ENCODE measurements at regions not wholly inside any gene's neighbourhood (a gene's known extent, or its start where the extent isn't known, plus 50 kb on each side); places are given as distances from the start of the nearest gene placed in this dataset.

GRCh38 chr4:111115881-111116280, 493.0 kb upstream of the PITX2 start:
- Histone ChIP-seq H3K79me2 (ENCODE audit: control insufficient read depth, insufficient read depth, low read length) (no peaks in the 10 kb centered on the region), H3K4me2 (replicated peaks; ENCODE audit: low read depth, low read length, poor library complexity, severe bottlenecking) (no peak overlapping the region), H3K27ac (ENCODE audit: low read length in 2 of 2) (no peak overlapping the region), H3K36me3 (replicated peaks in 1 of 2; ENCODE audit: control extremely low read depth in 1 of 2, control insufficient read depth in 1 of 2, extremely low read depth in 1 of 2, insufficient read depth in 2 of 2, low read length in 1 of 2) (no peaks in the 10 kb centered on the region), H3K27me3 (replicated peaks in 1 of 4; ENCODE audit: control extremely low read depth in 1 of 4, control insufficient read depth in 3 of 4, insufficient read depth in 4 of 4, low read length in 3 of 4) (no peaks in the 10 kb centered on the region), H3K4me1 (ENCODE audit: control insufficient read depth in 2 of 2, insufficient read depth in 2 of 2, low read length in 2 of 2) (no peaks in the 10 kb centered on the region), H4K20me1 (ENCODE audit: control insufficient read depth, insufficient read depth, low read length, poor library complexity, severe bottlenecking) (no peaks in the 10 kb centered on the region), H2AFZ (ENCODE audit: insufficient read depth, low read depth, low read length, poor library complexity, severe bottlenecking) (no peak overlapping the region), H3K9me3 (ENCODE audit: control extremely low read depth in 1 of 3, control insufficient read depth in 2 of 3, insufficient read depth in 1 of 3, low read length in 2 of 3) (no peaks in the 10 kb centered on the region), H3K9ac (ENCODE audit: low read length) (no peak overlapping the region), H3K4me3 (ENCODE audit: control extremely low read depth in 1 of 5, extremely low read depth in 1 of 5, insufficient read depth in 1 of 5, low read depth in 2 of 5, low read length in 4 of 5) (no peak overlapping the region)
- no peak for ATAC-seq (ENCODE audit: low read depth)
- CTCF ChIA-PET: no interaction called here
- peaks cover 4% of the 10 kb centered on the region for H3K9me3 Mint-ChIP-seq (ENCODE audit: insufficient read depth)
- H3K4me1 Mint-ChIP-seq: no peaks in the 10 kb centered on the region
- POLR2A ChIA-PET: no interaction called here
- no peak overlapping the region for H3K27ac Mint-ChIP-seq
- WGBS (ENCODE audit: insufficient coverage): 57% methylated on average over 1 of the region's 4 CpGs
- intact Hi-C loops (cut with micrococcal nuclease): no loop called here
- no peak for DNase-seq
- H3K4me3 Mint-ChIP-seq: no peak overlapping the region
- TF ChIP-seq EZH2 (IDR thresholded peaks at IDR 0.05; ENCODE audit: borderline replicate concordance, insufficient read depth, low read depth, low read length, poor library complexity, severe bottlenecking): no peak
- no peak for TF ChIP-seq CTCF (IDR thresholded peaks at IDR 0.05)
- H3K27me3 Mint-ChIP-seq: no peaks in the 10 kb centered on the region

- H3K27ac Mint-ChIP-seq: no peak overlapping the region
- H3K4me1 Mint-ChIP-seq: no peaks in the 10 kb centered on the region
- ATAC-seq (ENCODE audit: low read depth): no peak
- H2AFZ ChIP-seq (ENCODE audit: insufficient read depth, low read depth, low read length, poor library complexity, severe bottlenecking): no peak overlapping the region
- no peak overlapping the region for H3K9ac ChIP-seq (ENCODE audit: low read length)
- no peak overlapping the region for H3K27ac ChIP-seq (ENCODE audit: low read length in 2 of 2)
- H3K4me3 Mint-ChIP-seq: no peak overlapping the region
- H3K27me3 ChIP-seq (replicated peaks in 1 of 4; ENCODE audit: control extremely low read depth in 1 of 4, control insufficient read depth in 3 of 4, insufficient read depth in 4 of 4, low read length in 3 of 4): no peaks in the 10 kb centered on the region
- H3K9me3 ChIP-seq (ENCODE audit: control extremely low read depth in 1 of 3, control insufficient read depth in 2 of 3, insufficient read depth in 1 of 3, low read length in 2 of 3): no peaks in the 10 kb centered on the region
- no peaks in the 10 kb centered on the region for H3K27me3 Mint-ChIP-seq
- TF ChIP-seq CTCF (IDR thresholded peaks at IDR 0.05) (no peak), EZH2 (IDR thresholded peaks at IDR 0.05; ENCODE audit: borderline replicate concordance, insufficient read depth, low read depth, low read length, poor library complexity, severe bottlenecking) (no peak)
- DNase-seq: no peak
- intact Hi-C loops (cut with micrococcal nuclease): no loop called here
- H3K9me3 Mint-ChIP-seq (ENCODE audit: insufficient read depth): peaks cover 6% of the 10 kb centered on the region
- H3K4me2 ChIP-seq (replicated peaks; ENCODE audit: low read depth, low read length, poor library complexity, severe bottlenecking): no peak overlapping the region
- no peak overlapping the region for H3K4me3 ChIP-seq (ENCODE audit: control extremely low read depth in 1 of 5, extremely low read depth in 1 of 5, insufficient read depth in 1 of 5, low read depth in 2 of 5, low read length in 4 of 5)
- H3K36me3 ChIP-seq (replicated peaks in 1 of 2; ENCODE audit: control extremely low read depth in 1 of 2, control insufficient read depth in 1 of 2, extremely low read depth in 1 of 2, insufficient read depth in 2 of 2, low read length in 1 of 2): no peaks in the 10 kb centered on the region
- H3K4me1 ChIP-seq (ENCODE audit: control insufficient read depth in 2 of 2, insufficient read depth in 2 of 2, low read length in 2 of 2): no peaks in the 10 kb centered on the region
- POLR2A ChIA-PET: no interaction called here
- CTCF ChIA-PET: no interaction called here
- no peaks in the 10 kb centered on the region for H4K20me1 ChIP-seq (ENCODE audit: control insufficient read depth, insufficient read depth, low read length, poor library complexity, severe bottlenecking)
- H3K79me2 ChIP-seq (ENCODE audit: control insufficient read depth, insufficient read depth, low read length): no peaks in the 10 kb centered on the region
These were observed 497.3 kb upstream of the PITX2 start for GRCh38 chr4:111120191-111120590.

Measured in B cell (primary cell).